Testis (tissue), 2 donors: ENCODE measurements at regions not wholly inside any gene's neighbourhood (a gene's known extent, or its start where the extent isn't known, plus 50 kb on each side); places are given as distances from the start of the nearest gene placed in this dataset.

ENCODE experiments used
- CTCF ChIP-seq, 3 experiments: fragments of 450-650 bp in 2 of 3; fragments of 200-600 bp in 1 of 3; sonication (generic) in 1 of 3; IDR thresholded peaks; one replicate each; pipeline ENCODE4 v1.5.1; 2016 to 2019; ENCODE audit warnings: antibody characterized with exemption in 3 of 3, mild to moderate bottlenecking in 2 of 3, moderate library complexity in 1 of 3
- POLR2A ChIP-seq: fragments of 450-650 bp; IDR thresholded peaks from one replicate; pipeline ENCODE4 v1.6.1; 2017; ENCODE audit warnings: antibody characterized with exemption, mild to moderate bottlenecking, moderate library complexity

- TF ChIP-seq CTCF (IDR thresholded peaks at IDR 0.05), result no peak
- TF ChIP-seq POLR2A, result no peak
These were observed 599.3 kb upstream of the MKI67 start for GRCh38 chr10:128725531-128725930.
